ENCODE measurements at regions not wholly inside any gene's neighbourhood (a gene's known extent, or its start where the extent isn't known, plus 50 kb on each side); places are given as distances from the start of the nearest gene placed in this dataset.
"Not testable (repeated sequence)": the region's sequence is repeated elsewhere in the genome, so short reads cannot be mapped to it uniquely, and the experiment has no call there.

GRCh38 chr15:39414201-39414600 lies 166.7 kb upstream of the THBS1 start:
- DNase-seq, result peak; percentile 14

GRCh38 chr15:39415634-39416033 lies 165.2 kb upstream of the THBS1 start:
- DNase-seq, result no peak

GRCh38 chr15:39416258-39416657 lies 164.6 kb upstream of the THBS1 start:
- no peak for DNase-seq

- no peak for DNase-seq
These were observed 163.3 kb upstream of the THBS1 start for GRCh38 chr15:39417366-39418134.

- no peak for DNase-seq
These were observed 161.2 kb upstream of the THBS1 start for GRCh38 chr15:39419651-39420050.

GRCh38 chr15:39420123-39420852 lies 160.6 kb upstream of the THBS1 start:
- not testable (repeated sequence) for DNase-seq

- not testable (repeated sequence) for DNase-seq
These were observed 160.1 kb upstream of the THBS1 start for GRCh38 chr15:39420853-39421192.

GRCh38 chr15:39426552-39427532 lies 154.0 kb upstream of the THBS1 start:
- peak; percentile 98 for DNase-seq

GRCh38 chr15:39427705-39428104 lies 153.2 kb upstream of the THBS1 start:
- DNase-seq, result peak; percentile 78

GRCh38 chr15:39429898-39430357 lies 151.0 kb upstream of the THBS1 start:
- no peak for DNase-seq

- DNase-seq, result peak; percentile 4
These were observed 150.5 kb upstream of the THBS1 start for GRCh38 chr15:39430389-39430788.

GRCh38 chr15:39431376-39431775 lies 149.5 kb upstream of the THBS1 start:
- peak; percentile 21 for DNase-seq

GRCh38 chr15:39432026-39432425 lies 148.9 kb upstream of the THBS1 start:
- no peak for DNase-seq

- DNase-seq, result no peak
These were observed 147.9 kb upstream of the THBS1 start for GRCh38 chr15:39432912-39433348.

GRCh38 chr15:39433376-39433775 lies 147.5 kb upstream of the THBS1 start:
- peak; percentile 42 for DNase-seq

- no peak for DNase-seq
These were observed 146.7 kb upstream of the THBS1 start for GRCh38 chr15:39434163-39434562.

- no peak for DNase-seq
These were observed 146.1 kb upstream of the THBS1 start for GRCh38 chr15:39434751-39435238.

- no peak for DNase-seq
These were observed 145.6 kb upstream of the THBS1 start for GRCh38 chr15:39435244-39435643.

GRCh38 chr15:39438260-39438659 lies 142.6 kb upstream of the THBS1 start:
- DNase-seq, result no peak

GRCh38 chr15:39438799-39439592 lies 141.9 kb upstream of the THBS1 start:
- no peak for DNase-seq

GRCh38 chr15:39442898-39443297 lies 138.0 kb upstream of the THBS1 start:
- DNase-seq, result no peak

GRCh38 chr15:39443659-39444219 lies 137.1 kb upstream of the THBS1 start:
- DNase-seq, result peak; percentile 20
